RPMI7951 (cell line): ENCODE measurements at regions not wholly inside any gene's neighbourhood (a gene's known extent, or its start where the extent isn't known, plus 50 kb on each side); places are given as distances from the start of the nearest gene placed in this dataset.
A peak's percentile ranks its signal among the peaks of the same experiment; 100 is the strongest.

Experiments
- DNase-seq: peaks from one replicate; pipeline ENCODE4 v3.0.0-alpha.2; 2012; ENCODE audit warnings: low read depth

DNA sequence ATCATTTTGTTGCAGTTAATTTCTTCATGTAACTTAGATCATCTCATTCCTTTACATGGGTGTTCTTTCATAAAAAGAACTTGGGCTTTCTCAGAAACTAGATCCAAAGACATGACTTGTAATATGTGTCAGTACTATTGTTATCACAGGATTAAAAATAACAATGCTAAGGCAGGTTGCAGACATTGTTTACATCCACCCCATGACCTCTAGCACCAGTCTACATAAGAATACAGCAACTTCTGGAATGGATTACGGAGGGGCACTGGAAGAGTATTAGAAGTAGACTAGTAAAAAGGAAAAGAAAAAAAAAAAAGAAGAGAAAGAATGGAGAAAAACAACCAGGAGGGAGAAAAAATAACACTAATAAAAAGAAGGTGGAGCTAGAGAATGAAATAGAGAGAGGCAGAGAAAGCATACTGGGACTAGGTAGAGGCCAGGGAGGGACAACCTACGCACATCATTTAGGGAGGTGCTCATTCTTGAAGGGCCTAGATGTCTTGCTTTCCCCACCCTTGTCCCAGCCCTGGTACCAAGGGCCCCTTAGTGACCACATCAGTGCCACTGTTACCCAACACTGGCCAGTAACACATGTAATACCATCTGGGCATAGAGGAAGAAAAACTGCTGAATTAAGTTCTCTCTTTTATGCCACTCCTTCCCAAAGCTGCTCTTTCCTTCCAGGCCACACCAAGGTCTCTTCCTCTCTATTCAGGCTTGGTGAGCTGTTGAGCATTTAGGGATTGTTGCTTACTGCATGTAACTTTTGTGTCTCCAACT is 70.6 kb upstream of the KLF7 start:
- DNase-seq: no peak

DNA sequence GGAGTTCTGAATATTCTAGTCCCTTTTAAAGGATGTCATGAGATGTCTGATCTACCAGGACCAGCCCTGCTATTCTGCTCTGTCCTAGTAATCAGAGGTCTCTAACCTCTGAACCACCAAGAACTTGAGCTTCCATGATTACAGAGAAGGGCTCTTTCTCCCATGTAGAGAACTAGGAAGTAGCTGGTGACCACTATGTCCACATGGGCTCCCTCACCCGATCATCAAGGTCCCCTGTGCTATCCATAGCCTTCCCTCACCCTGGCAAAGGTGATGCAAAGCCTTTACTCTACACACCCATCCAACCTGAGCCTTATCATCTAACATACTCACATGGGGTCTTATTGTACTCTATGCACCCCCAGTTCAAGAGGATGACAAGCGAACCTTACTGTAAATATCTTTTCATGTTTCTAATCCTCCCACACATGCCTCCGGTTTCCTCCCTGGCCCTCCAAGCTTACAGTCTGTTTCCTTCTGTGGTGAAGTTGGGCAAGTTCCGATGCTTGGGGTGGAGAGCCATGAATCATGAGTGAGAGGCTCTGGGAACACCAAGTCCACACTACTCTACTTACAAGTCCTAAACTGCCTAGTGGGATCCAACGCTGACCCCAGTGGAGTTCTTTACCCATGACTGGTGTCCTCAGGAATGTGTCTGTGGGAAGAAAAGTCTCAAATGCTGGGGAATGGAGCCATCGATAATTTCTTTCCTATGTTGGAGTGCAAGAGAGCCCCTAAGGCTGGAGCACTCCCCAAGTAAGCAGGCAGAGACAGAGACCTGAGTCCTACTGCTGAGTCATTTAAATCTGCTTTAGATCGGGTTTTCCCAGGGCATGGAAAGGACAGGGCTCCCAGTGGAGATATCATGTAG is 73.3 kb upstream of the KLF7 start:
- peak; percentile 100 for DNase-seq

DNA sequence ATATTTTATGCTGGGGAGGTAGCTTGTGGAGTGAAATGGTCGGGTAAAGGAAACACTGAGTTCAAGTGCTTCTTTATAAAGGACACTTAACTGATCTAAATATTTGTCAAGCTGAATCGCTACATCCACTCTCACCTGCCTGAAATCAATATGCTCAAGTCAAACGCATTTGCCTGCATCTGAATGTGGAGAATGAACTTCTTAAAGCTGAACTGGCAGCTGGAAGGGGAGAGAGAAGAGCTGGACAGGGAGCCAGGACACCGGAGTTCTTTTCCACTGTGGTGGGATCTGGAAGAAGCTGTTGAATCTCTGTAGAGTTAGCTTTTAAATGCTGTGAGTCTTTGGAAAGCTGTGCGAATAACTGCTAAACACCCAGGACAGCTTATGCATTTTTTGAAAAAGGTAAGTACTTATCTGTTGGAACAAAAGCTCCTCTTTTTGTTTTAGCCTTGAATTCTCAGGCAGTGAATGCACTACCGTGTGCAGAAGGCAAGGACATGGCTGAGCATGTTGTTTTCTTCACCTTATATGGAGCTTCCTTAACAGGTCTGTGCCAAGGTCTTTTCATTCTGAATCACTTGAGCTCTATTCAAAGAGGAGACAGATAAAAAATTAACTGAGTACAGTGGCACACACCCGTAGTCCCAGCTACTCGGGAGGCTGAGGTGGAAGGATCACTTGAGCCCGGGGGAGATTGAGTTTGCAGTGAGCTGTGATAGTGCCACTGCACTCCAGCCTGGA is 74.2 kb upstream of the KLF7 start:
- peak; percentile 39 for DNase-seq

DNA sequence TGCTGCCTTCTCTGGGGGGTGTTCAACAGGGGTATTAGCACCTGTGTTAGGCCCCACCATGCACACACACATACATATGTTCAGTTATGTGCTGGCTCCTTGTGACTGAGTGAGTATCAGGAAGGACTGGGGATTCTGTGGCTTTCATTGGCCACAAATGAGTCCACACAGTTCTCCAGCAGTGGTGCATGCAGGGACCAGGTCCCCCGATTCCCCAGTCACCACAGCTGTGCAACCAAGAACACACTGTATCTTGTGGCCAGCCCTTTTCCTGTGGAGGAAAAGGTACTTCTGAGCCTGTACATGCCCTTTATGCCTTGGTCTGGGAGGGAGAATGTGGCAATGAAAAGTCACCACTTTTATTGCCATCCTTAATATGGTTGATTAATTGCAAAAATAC is 74.9 kb upstream of the KLF7 start:
- peak; percentile 49 for DNase-seq

DNA sequence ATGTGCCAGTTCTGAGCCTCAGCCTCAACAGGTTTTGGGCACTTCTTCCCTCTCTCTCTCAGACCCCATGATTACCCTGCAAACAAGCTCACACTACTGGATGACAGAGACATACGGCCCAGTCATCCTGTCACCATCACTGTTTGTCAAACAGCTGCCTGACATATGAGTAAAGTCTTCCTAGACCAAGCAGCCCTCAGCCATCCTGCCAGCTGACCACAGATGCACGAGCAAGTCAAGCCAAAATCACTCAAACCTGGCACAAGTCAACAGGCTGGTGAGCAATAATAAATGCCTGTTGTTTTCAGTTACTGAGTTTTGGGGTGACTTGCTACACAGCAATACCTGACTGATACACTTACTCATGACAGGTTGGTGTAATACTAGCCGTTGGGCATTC is 75.5 kb upstream of the KLF7 start:
- peak; percentile 85 for DNase-seq

DNA sequence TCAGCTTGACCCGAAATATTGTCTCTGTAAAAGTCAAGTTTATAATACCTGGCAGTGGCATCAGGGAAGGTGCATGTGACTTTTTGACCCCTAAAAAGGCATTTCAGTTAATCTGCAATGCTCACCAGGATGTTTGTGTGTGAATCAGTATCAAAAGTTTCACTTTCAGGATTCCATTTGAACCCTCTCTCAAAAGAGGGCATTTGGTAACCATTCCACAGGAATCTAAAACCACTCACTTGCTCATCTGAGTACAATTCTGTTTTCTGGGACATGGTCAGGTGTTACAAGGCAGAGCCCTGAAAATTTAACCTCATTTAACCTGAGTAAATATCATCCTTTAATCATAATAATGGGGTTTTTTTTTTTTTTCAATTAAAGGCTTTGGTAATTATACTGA is 77.9 kb upstream of the KLF7 start:
- no peak for DNase-seq

DNA sequence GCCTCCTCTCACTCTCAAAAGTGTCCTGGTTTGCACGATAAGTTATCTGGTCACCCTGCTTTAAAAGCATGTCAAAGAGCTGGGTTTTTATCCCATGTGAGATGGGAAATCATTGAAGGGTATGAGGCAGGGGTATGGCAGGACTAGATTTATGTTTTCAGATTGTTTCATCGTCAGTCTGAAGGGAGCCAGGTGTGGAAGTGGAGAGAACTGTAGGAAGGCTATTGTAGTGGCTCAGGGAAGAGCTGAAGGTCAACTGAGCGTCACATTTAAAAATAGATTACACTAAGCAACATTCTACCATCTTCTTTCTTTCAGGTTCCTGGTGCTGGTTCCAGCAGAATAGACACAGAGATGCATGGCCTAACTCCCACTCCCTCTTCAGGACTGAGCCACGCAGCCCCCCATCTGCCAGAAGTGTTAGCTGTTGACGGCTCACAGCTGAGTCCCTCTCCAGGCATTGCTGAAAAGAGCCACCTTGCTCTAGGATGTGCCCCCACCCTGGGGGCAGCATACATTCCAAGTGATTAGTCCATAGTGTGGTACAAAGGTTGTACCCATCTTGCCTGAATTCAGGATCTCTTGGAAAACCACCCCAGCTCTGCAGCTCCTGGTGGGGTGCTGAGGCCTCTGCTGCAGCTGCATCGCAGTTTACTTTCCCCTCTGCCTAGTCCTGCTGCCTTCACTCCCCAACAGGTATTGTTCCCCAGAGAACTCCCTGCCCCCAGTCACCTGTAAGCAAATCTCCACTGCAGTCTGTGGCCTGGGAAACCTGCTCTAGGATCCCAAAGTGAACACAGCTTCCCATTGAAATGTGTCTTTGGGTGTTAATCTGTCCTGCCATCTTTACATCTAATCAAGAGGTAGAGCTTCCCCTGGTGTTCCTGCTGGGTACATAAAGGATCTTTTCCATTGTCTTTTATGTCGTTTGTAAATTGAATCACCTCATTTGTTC is 79.5 kb upstream of the KLF7 start:
- DNase-seq: no peak

DNA sequence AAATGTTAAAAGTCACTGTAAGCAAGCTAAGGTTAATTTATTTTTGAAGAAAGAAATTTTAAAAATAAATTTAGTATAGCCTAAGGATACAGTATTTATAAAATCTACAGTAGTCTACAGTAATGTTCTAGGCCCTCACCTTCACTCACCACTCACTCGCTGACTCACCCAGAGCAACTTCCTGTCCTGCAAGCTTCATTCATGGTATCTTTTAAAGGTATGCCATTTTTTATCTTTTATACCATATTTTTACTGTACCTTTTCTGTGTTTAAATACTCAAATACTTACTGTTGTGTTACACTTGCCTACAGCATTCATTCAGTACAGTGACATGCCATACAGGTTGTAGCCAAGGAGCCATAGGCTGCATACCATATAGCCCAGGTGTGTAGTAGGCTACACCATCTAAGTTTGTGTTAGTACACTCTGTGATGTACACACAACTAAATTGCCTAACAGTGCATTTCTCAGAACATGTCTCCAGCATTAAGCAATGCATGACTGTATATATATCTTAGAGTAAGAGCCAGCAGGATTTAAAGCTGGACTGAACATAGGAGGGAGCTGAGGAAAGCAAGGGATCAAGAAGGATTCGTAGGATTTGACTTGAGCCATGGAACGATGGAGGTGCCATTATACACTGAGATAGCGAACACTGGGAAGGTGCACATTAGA is 83.1 kb upstream of the KLF7 start:
- no peak for DNase-seq

DNA sequence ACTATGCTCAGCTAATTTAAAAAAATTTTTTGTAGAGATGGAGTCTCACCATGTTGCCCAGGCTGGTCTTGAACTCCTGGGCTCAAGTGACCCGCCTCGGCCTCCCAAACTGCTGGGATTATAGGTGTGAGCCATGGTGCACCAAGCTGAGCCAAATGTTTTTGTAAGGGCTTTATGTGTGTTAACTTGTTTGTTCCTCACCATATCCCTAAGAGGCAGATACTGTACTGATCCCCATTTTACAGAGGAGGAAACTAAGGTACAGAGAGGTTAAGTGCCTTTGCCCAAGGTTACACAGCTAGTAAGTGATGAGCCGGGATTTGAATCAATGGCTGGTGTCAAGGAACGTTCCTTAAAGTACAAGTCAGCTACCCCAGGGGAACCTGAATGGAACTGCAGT is 85.3 kb upstream of the KLF7 start:
- DNase-seq: no peak

DNA sequence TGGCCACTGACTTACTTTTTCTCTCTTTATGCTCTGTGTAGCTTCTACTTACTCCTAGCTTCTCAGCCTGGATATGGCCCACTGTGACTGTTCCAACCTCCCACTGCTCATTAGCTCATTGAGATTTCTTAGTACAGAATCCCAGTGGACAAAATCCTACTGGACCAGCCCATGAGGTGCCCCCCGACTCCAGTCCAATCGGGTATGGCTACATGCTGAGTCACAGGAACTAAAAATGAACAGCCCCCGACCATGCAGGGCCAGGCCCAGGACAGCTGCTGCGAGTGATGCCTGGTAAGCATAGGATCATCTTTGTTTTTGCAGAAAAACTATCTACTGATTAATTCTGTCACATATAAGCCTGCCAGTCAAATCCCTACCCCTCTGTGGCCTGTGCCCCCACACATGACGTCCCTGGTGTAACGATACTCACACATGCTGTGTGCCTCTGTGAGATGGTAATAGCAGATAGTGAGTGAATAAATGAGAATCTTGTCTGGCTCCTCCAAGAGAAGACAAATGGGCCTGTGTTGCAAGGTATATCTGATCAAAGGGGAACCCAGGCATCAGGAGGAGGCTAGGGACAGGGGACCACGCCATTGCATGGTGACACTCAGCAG is 85.9 kb upstream of the KLF7 start:
- DNase-seq: peak; percentile 34

DNA sequence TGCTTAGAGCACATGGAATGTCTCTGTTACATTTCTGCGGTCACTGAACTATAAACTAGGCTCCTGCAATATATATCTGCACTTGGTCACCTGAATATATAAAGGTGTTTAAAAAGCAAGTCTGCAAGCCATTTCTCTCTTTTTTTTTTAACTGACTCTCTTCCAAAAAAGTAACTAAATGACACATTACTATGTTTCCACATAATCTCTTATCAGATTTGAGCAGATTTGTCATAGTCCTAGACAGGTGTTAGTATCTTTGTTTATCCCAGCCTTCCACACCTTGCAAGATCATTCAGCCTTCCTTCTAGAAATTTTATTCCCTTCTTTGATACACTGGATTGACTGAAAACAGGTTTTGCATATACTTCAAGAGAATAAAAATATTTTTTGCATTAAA is 86.7 kb upstream of the KLF7 start:
- DNase-seq: no peak

DNA sequence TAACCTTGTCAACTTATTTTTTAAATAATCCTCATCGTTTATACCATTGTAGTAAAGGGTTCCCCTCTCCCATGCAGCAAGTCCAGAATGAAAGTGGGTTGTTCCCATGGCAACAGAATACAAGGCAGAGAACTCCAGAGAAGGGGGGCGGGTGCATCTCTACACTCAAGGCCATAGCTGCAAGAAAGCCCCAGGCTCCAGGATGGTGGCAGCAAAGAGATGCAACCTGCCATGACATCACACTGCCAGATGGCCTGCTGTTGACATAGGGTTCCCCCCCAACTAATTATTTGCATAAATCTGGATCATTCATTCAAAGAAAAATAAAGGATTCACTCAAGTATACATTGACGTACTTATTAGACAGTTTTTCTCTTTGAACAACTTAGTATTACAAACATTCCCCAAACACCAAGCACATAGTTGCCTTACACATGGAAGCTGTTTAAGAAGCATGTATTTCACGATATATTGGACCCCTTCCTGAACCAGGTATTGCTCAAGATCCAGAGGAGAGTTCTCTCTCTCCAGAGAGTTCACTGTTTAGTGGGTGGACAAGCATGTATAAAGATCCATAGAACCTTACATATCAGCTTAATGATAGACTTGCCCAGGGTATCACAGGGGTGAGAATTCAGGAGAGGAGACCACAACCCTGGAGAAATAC is 87.4 kb upstream of the KLF7 start:
- DNase-seq: peak; percentile 58

DNA sequence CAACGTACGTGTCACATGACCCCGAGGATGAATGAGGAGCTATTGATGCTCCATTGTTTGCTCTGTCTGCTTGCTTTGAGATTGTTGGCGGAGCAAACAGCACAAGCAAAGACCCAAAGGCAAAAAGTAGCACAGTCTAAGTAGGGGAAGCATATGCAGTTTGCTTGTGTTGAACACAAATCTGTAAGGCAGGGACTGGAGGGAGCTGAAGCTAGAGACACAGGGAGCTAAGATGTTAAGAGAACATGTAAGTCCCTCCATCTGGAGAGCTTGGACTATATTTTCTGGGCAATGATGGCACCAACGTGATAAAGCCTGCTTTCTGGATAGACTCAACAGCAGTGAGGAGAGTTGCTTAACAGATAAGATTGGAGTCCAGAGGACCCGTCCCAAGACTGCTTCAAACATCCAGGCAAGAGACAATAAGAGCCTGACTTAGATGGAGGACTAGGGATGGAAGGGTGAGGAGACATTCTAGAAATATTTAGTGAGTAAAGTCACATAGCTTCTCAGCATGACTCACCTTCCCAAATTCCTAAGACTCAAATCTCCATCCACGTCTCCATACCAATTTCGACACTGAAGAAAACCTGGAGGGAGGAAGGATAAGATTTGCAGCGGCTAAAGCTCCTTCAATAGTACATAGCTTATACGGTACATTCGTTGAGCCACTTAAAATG is 88.1 kb upstream of the KLF7 start:
- peak; percentile 88 for DNase-seq

DNA sequence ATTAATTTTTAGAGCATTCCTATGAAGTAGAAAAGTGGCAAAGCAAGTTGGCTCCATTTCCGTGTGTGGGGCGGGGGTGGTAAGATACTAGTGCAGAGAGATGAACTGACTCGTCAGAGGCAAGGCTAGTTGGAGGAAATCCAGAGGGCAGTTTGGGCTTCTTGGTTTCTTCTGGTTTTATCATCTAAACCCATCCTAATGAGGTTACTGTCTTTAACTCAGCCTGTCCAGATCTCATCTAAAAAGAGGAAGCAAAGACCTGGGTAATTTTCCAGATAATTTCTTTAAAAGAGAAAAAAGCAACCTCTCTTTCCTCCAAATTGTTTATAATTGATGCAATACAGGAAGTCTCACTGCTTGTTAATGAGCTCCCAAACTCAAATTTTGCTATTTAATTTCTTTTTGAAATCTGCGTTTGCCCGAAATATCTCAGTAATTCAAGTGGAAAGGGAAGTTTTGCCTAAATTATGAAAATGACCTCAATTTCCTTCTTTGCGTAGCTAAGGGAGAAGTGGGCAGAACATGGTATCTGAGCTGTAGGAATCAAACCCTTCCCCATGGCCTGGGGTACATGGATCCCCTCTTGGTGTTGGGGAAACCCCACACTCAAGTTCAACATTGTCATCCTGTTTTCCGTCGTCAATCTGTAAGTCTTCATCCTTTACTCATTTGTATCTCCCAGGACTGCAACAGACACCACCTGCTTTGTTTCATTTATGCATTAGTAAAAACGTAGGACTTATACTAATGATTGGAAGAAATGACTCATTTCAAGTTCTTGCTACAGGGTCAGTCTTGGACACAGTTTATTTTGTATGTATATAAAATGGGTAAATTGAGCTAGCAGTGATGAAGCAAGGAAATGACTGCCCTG is 89.1 kb upstream of the KLF7 start:
- peak; percentile 71 for DNase-seq

DNA sequence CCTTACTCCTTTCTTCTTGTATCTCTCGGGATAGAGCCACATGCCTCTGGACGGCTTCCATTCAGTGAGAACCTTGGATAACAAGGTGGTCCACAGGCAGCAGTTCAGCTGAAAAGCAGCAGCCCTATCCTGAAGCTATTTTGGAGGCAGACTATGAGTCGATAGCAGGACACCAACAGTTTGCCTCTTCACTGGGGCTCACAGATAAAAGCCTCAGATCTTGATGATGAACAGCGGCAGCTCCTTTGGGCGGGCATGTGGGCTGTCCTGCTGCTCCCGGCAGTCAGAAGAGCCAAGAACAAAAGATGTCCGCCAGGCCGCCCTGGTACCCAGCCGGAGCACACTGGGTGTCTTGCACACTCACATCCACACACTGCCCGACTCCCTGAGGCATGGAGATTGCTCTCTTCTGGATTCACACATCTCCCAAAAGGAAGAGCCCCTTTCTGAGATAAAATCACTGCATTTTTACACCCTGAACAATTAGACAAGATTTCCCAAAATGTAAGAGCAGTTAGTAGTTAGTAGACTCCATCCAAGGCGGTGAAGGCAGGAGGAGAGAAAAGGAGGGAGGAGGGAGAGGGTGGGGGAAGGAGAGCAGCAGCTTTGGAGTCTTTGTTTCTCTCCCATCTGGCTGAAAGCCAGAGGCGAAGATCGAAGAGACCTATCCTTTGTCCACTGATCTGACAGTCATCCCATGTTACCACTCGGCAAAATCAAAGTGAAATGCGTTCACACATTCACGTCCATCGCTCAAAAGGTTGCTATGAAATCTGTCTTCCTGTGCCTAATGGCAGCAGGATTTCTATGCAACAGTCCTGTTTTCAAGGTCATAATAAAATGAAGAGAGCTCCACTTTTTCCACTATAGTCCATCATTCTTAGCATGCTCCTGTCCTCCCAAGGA is 90.1 kb upstream of the KLF7 start:
- DNase-seq: no peak

DNA sequence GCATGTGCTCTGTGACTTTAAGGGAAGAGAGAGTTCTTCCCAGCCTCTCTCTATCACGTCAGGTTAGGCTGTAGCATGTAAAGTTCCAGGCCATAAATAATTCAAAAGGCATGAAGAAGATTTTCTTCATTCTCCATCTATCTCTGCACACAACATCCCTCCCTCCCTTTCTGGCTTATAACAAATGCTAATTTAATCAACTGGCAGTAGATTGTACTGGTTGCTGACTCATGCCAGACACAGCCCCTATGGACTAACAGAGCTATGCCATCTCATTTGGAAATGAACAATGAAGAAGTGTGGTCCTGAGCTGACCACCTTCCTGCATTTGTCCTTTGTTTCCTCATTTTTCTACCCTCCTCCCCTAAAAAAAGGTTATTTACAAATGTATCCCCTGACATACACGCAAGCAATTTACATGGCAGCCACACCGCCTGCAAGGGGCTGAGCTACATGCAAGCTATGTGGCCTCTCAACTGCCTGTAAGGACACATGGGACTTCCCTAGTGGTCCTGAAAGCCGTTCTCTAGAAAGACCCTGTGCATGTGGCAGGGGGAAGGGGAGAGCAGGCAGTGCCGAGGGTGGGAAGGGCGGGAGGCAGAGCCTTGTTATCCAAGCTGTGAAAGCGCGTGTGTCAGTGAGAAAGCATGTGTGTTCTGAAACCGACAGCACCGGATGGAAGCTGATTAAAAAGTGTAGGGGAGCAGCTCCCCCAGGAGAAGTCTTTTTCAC is 90.9 kb upstream of the KLF7 start:
- peak; percentile 52 for DNase-seq
